ENCODE measurements at regions not wholly inside any gene's neighbourhood (a gene's known extent, or its start where the extent isn't known, plus 50 kb on each side); places are given as distances from the start of the nearest gene placed in this dataset.

DNA sequence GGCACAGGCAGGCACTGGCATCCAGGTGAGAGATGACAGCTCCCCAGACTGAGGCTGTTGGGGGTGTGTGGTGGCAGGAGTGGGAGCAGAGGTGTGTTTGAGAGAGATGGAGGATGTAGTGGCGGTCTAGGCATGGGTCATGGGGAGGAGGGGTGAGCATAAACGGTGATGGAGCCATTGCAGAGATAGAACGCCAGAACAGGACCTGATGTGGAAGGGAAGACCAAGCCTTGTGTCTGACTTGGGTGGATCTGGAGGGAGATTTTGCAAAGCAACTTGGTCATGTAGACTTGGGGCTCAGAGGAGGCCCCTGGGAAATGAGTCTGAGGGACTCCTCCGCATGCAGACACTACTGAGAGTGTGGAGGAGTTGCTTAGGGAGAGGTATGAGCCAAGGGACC lies 50.0 kb upstream of the CLDN5 start:
- Mint-ChIP-seq H3K4me3 (no peak overlapping the region), H3K27me3 (no peaks in the 10 kb centered on the region), H3K4me1 (peaks cover 15 to 36% (median 27%) of the 10 kb centered on the region in 7 donors), H3K36me3 (no peaks in the 10 kb centered on the region), H3K9me3 (no peaks in the 10 kb centered on the region), H3K27ac (no peak overlapping the region)
- intact Hi-C loops (cut with micrococcal nuclease), result no loop called here
- Histone ChIP-seq H3K4me1 (ENCODE audit: control insufficient read depth in 2 of 2, insufficient read depth in 2 of 2, low read length in 2 of 2) (peaks cover 4 to 26% of the 10 kb centered on the region in 2 donors), H3K36me3 (ENCODE audit: control insufficient read depth in 2 of 3, insufficient read depth in 3 of 3, low read length in 3 of 3) (no peaks in the 10 kb centered on the region), H3K9me3 (ENCODE audit: control insufficient read depth in 2 of 3, low read length in 3 of 3) (no peaks in the 10 kb centered on the region), H3K27me3 (ENCODE audit: control insufficient read depth in 2 of 2, insufficient read depth in 2 of 2, low read length in 2 of 2) (no peaks in the 10 kb centered on the region), H3K4me3 (ENCODE audit: low read length) (no peak overlapping the region), H3K27ac (ENCODE audit: low read depth, low read length) (no peak overlapping the region)
- ATAC-seq, result no peak
- ChIA-PET POLR2A (interaction anchor here (1.5 kb wide), 1 partner anchor 20 kb away, joined by 4 read pairs; no protein-coding TSS in a partner anchor), CTCF (no interaction called here)
- no peak for DNase-seq

DNA sequence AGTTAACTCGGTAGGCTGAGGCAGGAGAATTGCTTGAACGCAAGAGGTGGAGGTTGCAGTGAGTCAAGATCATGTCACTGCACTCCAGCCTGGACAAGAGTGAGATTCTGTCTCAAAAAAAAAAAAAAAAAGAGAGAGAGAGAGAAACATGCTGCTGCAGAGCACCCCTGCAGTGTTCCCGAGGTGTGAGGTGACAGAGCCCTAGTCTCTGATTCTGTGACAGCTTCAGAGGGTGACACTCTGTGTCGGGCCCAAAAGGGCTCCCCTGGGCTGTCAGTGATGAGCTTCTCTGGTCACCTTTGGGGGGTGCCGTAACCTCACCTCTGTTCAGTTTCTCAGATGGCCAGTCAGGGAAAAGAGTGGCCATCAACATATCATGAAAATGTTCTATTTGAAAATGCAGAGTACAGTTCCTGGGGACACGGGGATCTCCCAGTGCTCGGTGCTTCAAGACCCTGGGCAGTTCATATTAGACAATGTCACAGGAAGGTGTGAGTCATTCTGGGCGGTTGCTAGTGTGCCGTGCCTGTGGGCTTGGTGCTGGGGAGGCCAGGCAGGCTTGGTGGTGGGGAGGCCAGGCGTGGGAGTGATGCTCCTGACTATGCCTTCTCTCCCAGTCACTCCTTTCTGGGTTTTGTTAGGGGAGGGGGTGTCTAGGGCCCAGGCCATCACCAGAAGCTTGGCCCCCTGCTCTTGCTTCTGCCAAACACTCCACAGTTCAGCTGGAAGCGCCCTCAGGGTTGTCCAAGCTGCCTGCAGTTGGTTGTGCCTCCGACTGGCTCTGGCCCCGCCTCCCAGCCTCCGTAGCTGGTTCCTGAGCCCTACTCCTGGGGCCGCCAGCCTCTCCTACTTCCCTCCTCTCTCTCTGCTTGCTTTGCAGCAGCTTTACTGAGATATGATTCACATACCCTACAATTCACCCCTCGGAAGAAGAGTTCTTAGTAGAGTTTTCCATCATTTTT lies 52.5 kb upstream of the CLDN5 start:
- H3K27ac Mint-ChIP-seq, result peak overlapping the region in 8 of 9 donors; percentile 15 to 92 (median 58)
- no peaks in the 10 kb centered on the region for H3K9me3 ChIP-seq (ENCODE audit: control insufficient read depth in 2 of 3, low read length in 3 of 3)
- ChIA-PET POLR2A (interaction anchor here (1.2 kb wide), 1 partner anchor 18 kb away, joined by 3 read pairs; no protein-coding TSS in a partner anchor), CTCF (no interaction called here)
- no peaks in the 10 kb centered on the region for H3K9me3 Mint-ChIP-seq
- peaks cover 9 to 37% of the 10 kb centered on the region in 2 donors for H3K4me1 ChIP-seq (ENCODE audit: control insufficient read depth in 2 of 2, insufficient read depth in 2 of 2, low read length in 2 of 2)
- H3K27me3 ChIP-seq (ENCODE audit: control insufficient read depth in 2 of 2, insufficient read depth in 2 of 2, low read length in 2 of 2), result no peaks in the 10 kb centered on the region
- intact Hi-C loops (cut with micrococcal nuclease), result loop anchor here (2.0 to 5.0 kb wide), 2 partner anchors 20 to 36 kb away; no protein-coding TSS in a partner anchor
- H3K4me1 Mint-ChIP-seq, result peaks cover 26 to 45% (median 42%) of the 10 kb centered on the region in 7 donors
- no peak overlapping the region for H3K27ac ChIP-seq (ENCODE audit: low read depth, low read length)
- DNase-seq, result peak in 4 of 9 donors; percentile 6 to 73 (median 12)
- peaks cover 0 to 4% (median 0%) of the 10 kb centered on the region in 5 donors for H3K36me3 Mint-ChIP-seq
- H3K4me3 ChIP-seq (ENCODE audit: low read length), result no peak overlapping the region
- H3K27me3 Mint-ChIP-seq, result no peaks in the 10 kb centered on the region
- H3K4me3 Mint-ChIP-seq, result peak overlapping the region in 5 of 10 donors; percentile 2 to 74 (median 31)
- ATAC-seq, result peak; percentile 83
- no peaks in the 10 kb centered on the region for H3K36me3 ChIP-seq (ENCODE audit: control insufficient read depth in 2 of 3, insufficient read depth in 3 of 3, low read length in 3 of 3)

DNA sequence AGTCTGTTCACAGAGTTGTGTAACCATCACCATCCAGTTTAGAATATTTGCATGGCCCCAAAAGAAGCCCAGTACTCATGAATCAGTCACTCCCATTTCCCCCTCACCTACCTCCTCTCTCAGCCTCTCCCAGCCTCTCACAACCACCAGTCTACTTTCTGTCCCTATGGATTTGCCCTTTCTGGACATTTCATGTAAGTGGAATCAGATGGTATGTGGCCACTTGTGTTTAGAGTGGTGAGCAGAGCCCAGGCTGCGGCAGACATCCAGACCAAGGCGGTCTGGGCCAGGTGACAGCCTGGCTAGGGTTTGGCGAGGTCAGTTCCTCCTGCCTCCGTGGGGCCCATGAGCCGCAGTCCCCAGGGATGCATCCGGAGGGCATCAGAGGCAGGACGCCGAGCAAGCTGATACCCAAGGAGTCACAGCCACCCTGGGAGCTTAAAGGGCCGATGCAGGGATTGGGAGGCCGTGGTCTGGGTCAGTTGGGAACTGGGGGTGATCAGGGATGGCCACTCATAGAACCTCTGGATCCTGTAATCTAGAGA lies 53.3 kb upstream of the CLDN5 start:
- Mint-ChIP-seq H3K4me1 (peaks cover 26 to 45% (median 42%) of the 10 kb centered on the region in 7 donors), H3K36me3 (peaks cover 0 to 4% (median 0%) of the 10 kb centered on the region in 5 donors), H3K27me3 (no peaks in the 10 kb centered on the region), H3K4me3 (peak overlapping the region in 5 of 10 donors; percentile 2 to 74 (median 31)), H3K27ac (peak overlapping the region in 7 of 9 donors; percentile 22 to 92 (median 63)), H3K9me3 (no peaks in the 10 kb centered on the region)
- Histone ChIP-seq H3K27ac (ENCODE audit: low read depth, low read length) (no peak overlapping the region), H3K4me1 (ENCODE audit: control insufficient read depth in 2 of 2, insufficient read depth in 2 of 2, low read length in 2 of 2) (peaks cover 9 to 37% of the 10 kb centered on the region in 2 donors), H3K9me3 (ENCODE audit: control insufficient read depth in 2 of 3, low read length in 3 of 3) (no peaks in the 10 kb centered on the region), H3K36me3 (ENCODE audit: control insufficient read depth in 2 of 3, insufficient read depth in 3 of 3, low read length in 3 of 3) (no peaks in the 10 kb centered on the region), H3K4me3 (ENCODE audit: low read length) (no peak overlapping the region), H3K27me3 (ENCODE audit: control insufficient read depth in 2 of 2, insufficient read depth in 2 of 2, low read length in 2 of 2) (no peaks in the 10 kb centered on the region)
- ChIA-PET POLR2A (interaction anchor here (1.2 kb wide), 1 partner anchor 17 kb away, joined by 3 read pairs; no protein-coding TSS in a partner anchor), CTCF (no interaction called here)
- ATAC-seq, result no peak
- DNase-seq, result no peak
- intact Hi-C loops (cut with micrococcal nuclease), result loop anchor here (2.0 to 5.0 kb wide), 2 partner anchors 19 to 35 kb away; no protein-coding TSS in a partner anchor

DNA sequence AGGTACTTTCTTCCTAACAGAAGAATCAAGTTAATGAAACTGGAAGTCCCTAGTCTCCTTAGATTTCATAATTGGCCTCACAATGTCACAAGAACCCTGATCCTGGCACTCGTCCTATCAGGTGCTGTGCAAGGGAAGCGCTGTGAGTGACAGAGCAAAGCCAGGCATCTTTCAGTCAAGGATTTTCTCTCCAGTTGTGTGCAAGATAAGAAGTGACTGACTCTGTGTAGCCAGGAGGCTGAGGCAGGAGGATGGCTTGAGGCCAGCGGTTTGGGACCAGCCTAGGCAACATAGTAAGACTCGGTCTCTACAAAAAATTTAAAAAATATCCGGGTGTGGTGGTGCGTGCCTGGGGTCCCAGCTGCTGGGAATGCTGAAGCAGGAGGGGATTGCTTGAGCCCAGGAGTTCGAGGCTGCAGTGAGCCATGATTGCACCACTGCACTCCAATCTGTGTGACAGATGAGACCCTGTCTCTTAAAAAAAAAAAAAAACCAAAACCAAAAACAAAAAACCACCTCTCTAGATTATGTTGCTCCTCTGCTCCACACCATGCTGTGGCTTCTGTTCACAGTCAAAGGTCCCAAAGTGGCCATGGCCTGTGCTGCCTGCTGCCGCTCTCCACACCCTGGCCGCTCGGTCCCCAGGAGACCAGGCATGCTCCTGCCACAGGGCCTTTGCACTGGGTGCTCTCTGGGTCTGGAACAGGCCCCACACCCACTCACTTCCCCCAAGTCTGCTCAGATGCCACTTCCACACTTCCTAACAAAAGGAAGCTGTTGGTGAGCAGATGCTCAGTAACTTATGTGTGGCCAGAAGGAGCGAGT lies 54.2 kb upstream of the CLDN5 start:
- H3K4me1 Mint-ChIP-seq, result peaks cover 26 to 47% (median 42%) of the 10 kb centered on the region in 7 donors
- ATAC-seq (no peak), DNase-seq (no peak)
- intact Hi-C loops (cut with micrococcal nuclease), result loop anchor here in 1 of 2 donors (5.0 kb wide), 1 partner anchor 34 kb away; no protein-coding TSS in a partner anchor
- ChIA-PET CTCF (no interaction called here), POLR2A (interaction anchor here (2.7 to 2.8 kb wide), 2 partner anchors 17 to 19 kb away, joined by 11 to 16 read pairs; no protein-coding TSS in a partner anchor)
- H3K27ac Mint-ChIP-seq, result peak overlapping the region; percentile 15 to 92 (median 87)
- Histone ChIP-seq H3K4me3 (ENCODE audit: low read length) (no peak overlapping the region), H3K9me3 (ENCODE audit: control insufficient read depth in 2 of 3, low read length in 3 of 3) (no peaks in the 10 kb centered on the region), H3K36me3 (ENCODE audit: control insufficient read depth in 2 of 3, insufficient read depth in 3 of 3, low read length in 3 of 3) (no peaks in the 10 kb centered on the region), H3K4me1 (ENCODE audit: control insufficient read depth in 2 of 2, insufficient read depth in 2 of 2, low read length in 2 of 2) (peaks cover 9 to 37% of the 10 kb centered on the region in 2 donors), H3K27ac (ENCODE audit: low read depth, low read length) (no peak overlapping the region), H3K27me3 (ENCODE audit: control insufficient read depth in 2 of 2, insufficient read depth in 2 of 2, low read length in 2 of 2) (no peaks in the 10 kb centered on the region)
- peaks cover 0 to 4% (median 0%) of the 10 kb centered on the region in 5 donors for H3K36me3 Mint-ChIP-seq
- peak overlapping the region in 1 of 10 donors; percentile 74 for H3K4me3 Mint-ChIP-seq
- H3K27me3 Mint-ChIP-seq, result no peaks in the 10 kb centered on the region
- no peaks in the 10 kb centered on the region for H3K9me3 Mint-ChIP-seq

DNA sequence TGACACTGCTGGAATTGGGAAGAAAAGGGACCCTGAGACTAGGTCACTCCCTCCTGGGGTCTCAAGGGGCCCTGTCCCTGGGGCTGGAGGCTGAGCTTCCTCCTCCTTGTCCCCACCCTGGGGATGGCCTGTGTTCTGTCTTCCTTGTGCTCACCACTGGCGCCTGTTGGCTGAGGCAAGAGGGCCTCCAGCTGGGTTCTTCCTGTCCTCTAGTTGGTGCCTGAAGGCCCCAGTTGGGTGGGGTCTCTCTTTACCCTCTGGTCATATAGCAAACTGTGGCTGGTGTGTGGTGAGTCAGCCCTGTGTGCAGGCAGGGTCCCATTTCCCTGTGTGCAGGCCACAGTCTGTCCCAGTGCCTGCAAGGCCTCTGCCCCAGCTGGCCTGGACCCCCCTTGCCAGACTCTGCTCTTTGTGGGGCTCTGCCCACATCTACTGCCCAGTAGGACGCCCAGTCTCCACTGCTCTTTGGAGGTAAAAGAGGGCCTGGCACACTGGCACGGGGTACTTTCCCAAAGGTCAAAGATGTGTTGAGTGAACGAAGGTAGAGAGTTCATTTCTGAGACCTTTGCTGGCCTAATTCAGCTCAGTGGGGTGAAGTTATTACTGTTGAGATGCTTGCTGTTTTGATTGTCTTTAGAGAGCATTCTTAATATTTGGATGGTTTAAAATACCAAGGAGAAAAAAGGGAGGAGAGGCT lies 55.1 kb upstream of the CLDN5 start:
- Mint-ChIP-seq H3K27ac (peak overlapping the region; percentile 28 to 92 (median 87)), H3K9me3 (no peaks in the 10 kb centered on the region), H3K4me3 (peak overlapping the region in 9 of 10 donors; percentile 22 to 80 (median 67)), H3K36me3 (peaks cover 0 to 4% (median 0%) of the 10 kb centered on the region in 5 donors), H3K4me1 (peaks cover 26 to 49% (median 42%) of the 10 kb centered on the region in 7 donors), H3K27me3 (no peaks in the 10 kb centered on the region)
- H3K27ac ChIP-seq (ENCODE audit: low read depth, low read length), result peak overlapping the region; percentile 15
- peak in 1 of 9 donors; percentile 26 for DNase-seq
- H3K36me3 ChIP-seq (ENCODE audit: control insufficient read depth in 2 of 3, insufficient read depth in 3 of 3, low read length in 3 of 3), result no peaks in the 10 kb centered on the region
- peaks cover 9 to 37% of the 10 kb centered on the region in 2 donors for H3K4me1 ChIP-seq (ENCODE audit: control insufficient read depth in 2 of 2, insufficient read depth in 2 of 2, low read length in 2 of 2)
- intact Hi-C loops (cut with micrococcal nuclease), result loop anchor here in 1 of 2 donors (5.0 kb wide), 1 partner anchor 33 kb away; no protein-coding TSS in a partner anchor
- ATAC-seq, result no peak
- CTCF ChIA-PET, result interaction anchor here (0.8 kb wide), 2 partner anchors 12 to 29 kb away, joined by 3 to 4 read pairs; no protein-coding TSS in a partner anchor
- POLR2A ChIA-PET, result interaction anchor here (0.8 to 2.8 kb wide), 7 partner anchors 13 to 100 kb away, joined by 3 to 16 read pairs (median 4); partner anchors contain the start of gene CDC45
- H3K27me3 ChIP-seq (ENCODE audit: control insufficient read depth in 2 of 2, insufficient read depth in 2 of 2, low read length in 2 of 2), result no peaks in the 10 kb centered on the region
- H3K4me3 ChIP-seq (ENCODE audit: low read length), result no peak overlapping the region
- H3K9me3 ChIP-seq (ENCODE audit: control insufficient read depth in 2 of 3, low read length in 3 of 3), result no peaks in the 10 kb centered on the region
